ENCODE measurements at regions not wholly inside any gene's neighbourhood (a gene's known extent, or its start where the extent isn't known, plus 50 kb on each side); places are given as distances from the start of the nearest gene placed in this dataset.

GRCh38 chr9:16033253-16033652 lies 480.4 kb downstream of the CCDC171 start:
- no peak for TF ChIP-seq CTCF (IDR thresholded peaks at IDR 0.05)
- no peak for TF ChIP-seq EZH2 (IDR thresholded peaks at IDR 0.05)
